Dendritic cell treated with granulocyte-macrophage colony-stimulating factor and Interleukin-4, amounts not matched to agents 40 ng/mL and 50 ng/mL, for 4 days (primary cell): ENCODE measurements at regions not wholly inside any gene's neighbourhood (a gene's known extent, or its start where the extent isn't known, plus 50 kb on each side); places are given as distances from the start of the nearest gene placed in this dataset.

Experiments
- H3K27ac Mint-ChIP-seq: one replicate; pipeline ENCODE4 v1.8.0; 2022; ENCODE audit warnings: mild to moderate bottlenecking, mixed read lengths
- H3K27me3 Mint-ChIP-seq: one replicate; pipeline ENCODE4 v1.8.0; 2022; ENCODE audit warnings: mild to moderate bottlenecking, mixed read lengths
- H3K36me3 Mint-ChIP-seq: one replicate; pipeline ENCODE4 v1.8.0; 2022; ENCODE audit warnings: low read depth, mixed read lengths
- H3K4me1 Mint-ChIP-seq: one replicate; pipeline ENCODE4 v1.8.0; 2022; ENCODE audit warnings: low read depth, mixed read lengths
- H3K4me3 Mint-ChIP-seq: one replicate; pipeline ENCODE4 v1.8.0; 2022; ENCODE audit warnings: mild to moderate bottlenecking, moderate library complexity, mixed read lengths
- H3K9me3 Mint-ChIP-seq: one replicate; pipeline ENCODE4 v1.8.0; 2022; ENCODE audit warnings: mixed read lengths
- intact Hi-C: fragments of 100-400 bp; cut with micrococcal nuclease; formaldehyde crosslinking; loops from one replicate; pipeline ENCODE4 v1.15.0; 2022

DNA sequence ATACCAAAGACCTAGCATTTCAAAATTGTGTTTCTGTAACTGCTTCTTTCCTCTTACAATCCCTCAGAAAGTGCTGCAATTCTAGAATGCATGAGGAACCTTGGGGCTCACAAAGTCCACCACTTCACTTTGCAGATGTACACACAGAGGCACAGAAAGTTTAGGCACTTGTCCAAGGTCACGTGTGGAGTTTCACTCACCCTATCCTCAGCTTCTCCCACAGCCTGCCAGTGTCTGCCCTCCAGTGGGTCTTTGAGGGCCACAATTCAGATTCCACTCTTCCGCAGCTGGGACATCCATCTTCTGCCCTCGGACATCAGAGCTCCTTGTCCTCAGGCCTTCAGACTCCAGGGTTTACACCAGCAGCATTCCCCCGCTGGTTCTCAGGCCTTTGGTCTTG lies 210.5 kb upstream of the SERP2 start:
- Mint-ChIP-seq H3K27ac (no peak overlapping the region), H3K4me1 (peaks cover 6% of the 10 kb centered on the region), H3K9me3 (no peaks in the 10 kb centered on the region), H3K27me3 (peaks cover 27% of the 10 kb centered on the region), H3K36me3 (no peaks in the 10 kb centered on the region), H3K4me3 (no peak overlapping the region)
- intact Hi-C loops = loop anchor here (10.0 kb wide), 1 partner anchor 218 kb away; no protein-coding TSS in a partner anchor

DNA sequence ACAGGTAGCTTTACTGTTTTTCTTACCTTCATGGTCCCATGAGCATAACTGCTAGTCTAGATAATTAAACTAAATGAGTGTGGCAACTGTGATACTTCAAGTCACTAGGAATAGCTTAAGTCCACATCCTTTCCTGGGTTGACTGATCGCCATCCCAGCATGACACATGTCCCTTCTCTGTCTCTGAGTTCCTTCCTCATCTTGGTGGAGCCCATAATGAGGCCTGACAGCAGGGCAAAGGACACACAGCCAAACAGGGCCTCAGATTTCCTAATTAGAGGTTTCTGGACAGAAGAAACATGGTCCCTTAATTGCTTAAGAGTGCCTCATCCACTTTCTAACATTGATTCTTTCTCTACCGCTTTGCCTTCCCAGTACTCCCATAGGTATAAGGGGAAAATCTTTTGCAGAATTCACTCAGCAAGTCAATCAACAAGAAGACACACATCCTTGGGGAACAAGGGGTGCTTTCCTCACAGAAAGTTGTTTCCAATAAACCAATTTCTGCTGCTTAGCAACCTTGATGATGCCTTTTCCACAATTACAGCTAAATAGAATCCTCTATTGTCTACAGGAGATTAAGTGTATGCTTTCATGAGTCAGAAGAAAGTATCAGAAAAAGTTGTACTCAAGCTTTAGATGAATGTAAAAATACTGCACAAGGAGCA lies 208.3 kb upstream of the SERP2 start:
- Mint-ChIP-seq H3K4me1 (peaks cover 6% of the 10 kb centered on the region), H3K27ac (no peak overlapping the region), H3K36me3 (no peaks in the 10 kb centered on the region), H3K9me3 (no peaks in the 10 kb centered on the region), H3K27me3 (peaks cover 16% of the 10 kb centered on the region), H3K4me3 (no peak overlapping the region)
- intact Hi-C loops = loop anchor here (10.0 kb wide), 1 partner anchor 221 kb away; no protein-coding TSS in a partner anchor

DNA sequence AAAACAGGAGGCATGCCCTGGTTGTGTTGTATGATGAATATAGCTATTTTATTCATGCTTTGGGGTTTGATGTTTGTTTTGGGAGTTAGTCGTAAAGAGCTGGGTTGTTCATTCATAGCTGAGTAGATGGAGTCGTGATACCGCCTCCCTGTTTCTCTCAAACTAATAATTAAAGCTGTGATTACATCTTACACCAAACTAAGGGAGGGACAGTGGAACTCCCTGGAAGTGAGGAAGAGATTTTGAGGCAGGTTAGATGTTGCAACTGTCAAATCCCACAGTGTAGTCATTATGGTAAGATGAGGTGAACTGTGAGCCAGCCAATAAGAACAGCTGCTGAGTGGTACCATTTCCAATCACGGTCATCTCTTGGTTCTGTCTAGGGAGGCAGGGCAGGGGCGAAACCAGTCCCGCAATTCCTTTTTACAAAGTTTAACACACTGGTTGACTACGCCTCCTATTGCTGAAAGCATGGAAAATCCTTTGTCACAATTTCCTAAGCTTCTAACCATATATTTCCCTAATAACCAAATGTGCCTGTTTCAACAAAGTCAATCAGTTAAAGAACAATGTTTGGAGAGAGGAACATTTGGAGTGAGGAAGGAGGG lies 207.6 kb upstream of the SERP2 start:
- intact Hi-C loops = loop anchor here (10.0 kb wide), 1 partner anchor 221 kb away; no protein-coding TSS in a partner anchor
- H3K36me3 Mint-ChIP-seq = no peaks in the 10 kb centered on the region

DNA sequence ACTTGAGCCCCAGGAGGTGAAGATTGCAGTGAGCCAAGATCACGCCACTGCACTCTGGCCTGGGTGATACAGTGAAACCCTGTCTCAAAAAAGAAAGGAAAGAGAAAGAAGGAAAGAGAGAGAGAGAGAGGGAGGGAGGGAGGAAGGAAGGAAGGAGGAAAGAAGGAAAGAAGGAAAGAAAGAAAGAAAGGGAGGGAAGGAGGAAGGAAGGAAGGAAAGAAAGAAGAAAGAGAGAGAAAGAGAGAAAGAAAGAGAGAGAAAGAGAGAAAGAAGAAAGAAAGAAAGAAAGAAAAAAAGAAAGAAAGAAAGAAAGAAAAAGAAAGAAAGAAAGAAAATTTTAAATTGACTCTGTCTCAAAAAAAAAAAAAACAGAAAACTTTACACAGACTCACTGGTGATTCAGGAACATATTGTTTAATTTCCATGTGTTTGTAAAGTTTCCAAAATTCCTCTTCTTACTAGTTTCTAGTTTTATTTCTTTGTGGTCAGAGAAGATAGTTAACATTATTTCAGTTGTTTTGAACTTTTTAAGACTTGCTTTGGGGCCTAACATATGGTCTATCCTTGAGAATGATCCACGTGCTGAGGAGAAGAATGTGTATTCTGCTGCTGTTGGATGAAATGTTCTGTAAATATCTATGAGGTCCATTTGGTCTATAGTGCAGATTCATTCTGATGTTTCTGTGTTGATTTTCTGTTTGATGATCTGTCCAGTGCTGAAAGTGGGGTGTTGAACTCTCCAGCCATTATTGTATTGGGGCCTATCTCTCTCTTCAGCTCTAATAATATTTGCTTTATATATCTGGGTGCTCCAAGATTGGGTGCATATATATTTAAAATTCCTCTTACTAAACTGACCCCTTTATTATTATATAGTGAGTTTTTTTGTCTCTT lies 204.4 kb upstream of the SERP2 start:
- no peaks in the 10 kb centered on the region for H3K9me3 Mint-ChIP-seq
- H3K36me3 Mint-ChIP-seq = no peaks in the 10 kb centered on the region
- H3K27ac Mint-ChIP-seq = no peak overlapping the region
- peaks cover 14% of the 10 kb centered on the region for H3K27me3 Mint-ChIP-seq
- H3K4me3 Mint-ChIP-seq = no peak overlapping the region
- intact Hi-C loops = loop anchor here (10.0 kb wide), 1 partner anchor 224 kb away; no protein-coding TSS in a partner anchor
- peaks cover 6% of the 10 kb centered on the region for H3K4me1 Mint-ChIP-seq

More for the DNA sequence above, 207.6 kb upstream of the SERP2 start:
- H3K27ac Mint-ChIP-seq = no peak overlapping the region
- no peaks in the 10 kb centered on the region for H3K9me3 Mint-ChIP-seq
- peaks cover 6% of the 10 kb centered on the region for H3K4me1 Mint-ChIP-seq
- H3K27me3 Mint-ChIP-seq = peaks cover 15% of the 10 kb centered on the region
- no peak overlapping the region for H3K4me3 Mint-ChIP-seq

DNA sequence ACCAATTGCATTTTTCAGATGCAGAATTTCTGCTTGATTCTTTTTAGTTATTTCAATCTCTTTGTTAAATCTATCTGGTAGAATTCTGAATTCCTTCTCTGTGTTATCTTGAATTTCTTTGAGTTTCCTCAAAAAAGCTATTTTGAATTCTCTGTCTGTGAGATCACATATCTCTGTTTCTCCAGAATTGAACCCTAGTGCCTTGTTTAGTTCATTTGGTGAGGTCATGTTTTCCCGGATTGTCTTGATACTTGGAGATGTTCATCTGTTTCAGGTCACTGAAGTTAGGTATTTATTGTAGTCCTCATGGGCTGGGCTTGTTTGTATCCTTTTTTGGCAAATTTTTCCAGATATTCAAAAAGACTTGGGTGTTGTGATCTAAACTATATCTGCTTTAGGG lies 202.9 kb upstream of the SERP2 start:
- intact Hi-C loops = no loop called here
- Mint-ChIP-seq H3K27ac (no peak overlapping the region), H3K4me3 (no peak overlapping the region), H3K27me3 (peaks cover 17% of the 10 kb centered on the region), H3K9me3 (no peaks in the 10 kb centered on the region), H3K4me1 (peaks cover 10% of the 10 kb centered on the region), H3K36me3 (no peaks in the 10 kb centered on the region)

DNA sequence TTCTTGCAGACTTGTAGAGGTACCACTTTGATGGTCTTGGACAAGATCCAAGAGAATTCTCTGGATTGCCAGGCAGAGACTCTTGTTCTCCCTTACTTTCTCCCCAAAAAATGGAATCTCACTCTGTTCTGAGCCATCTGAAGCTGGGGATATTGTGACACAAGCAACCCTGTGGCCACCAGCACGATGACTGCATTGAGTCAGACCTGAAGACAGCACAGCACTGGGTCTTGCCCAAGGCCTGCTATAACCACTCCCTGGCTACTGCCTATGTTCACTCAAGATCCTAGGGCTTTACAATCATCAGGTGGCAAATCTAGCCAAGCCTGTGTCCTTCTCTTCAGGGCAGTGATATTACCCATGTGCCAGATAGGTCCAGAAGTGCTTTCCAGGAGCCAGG lies 202.5 kb upstream of the SERP2 start:
- Mint-ChIP-seq H3K27me3 (peaks cover 20% of the 10 kb centered on the region), H3K4me3 (no peak overlapping the region), H3K36me3 (no peaks in the 10 kb centered on the region), H3K27ac (no peak overlapping the region), H3K9me3 (no peaks in the 10 kb centered on the region), H3K4me1 (peaks cover 10% of the 10 kb centered on the region)
- intact Hi-C loops = no loop called here

DNA sequence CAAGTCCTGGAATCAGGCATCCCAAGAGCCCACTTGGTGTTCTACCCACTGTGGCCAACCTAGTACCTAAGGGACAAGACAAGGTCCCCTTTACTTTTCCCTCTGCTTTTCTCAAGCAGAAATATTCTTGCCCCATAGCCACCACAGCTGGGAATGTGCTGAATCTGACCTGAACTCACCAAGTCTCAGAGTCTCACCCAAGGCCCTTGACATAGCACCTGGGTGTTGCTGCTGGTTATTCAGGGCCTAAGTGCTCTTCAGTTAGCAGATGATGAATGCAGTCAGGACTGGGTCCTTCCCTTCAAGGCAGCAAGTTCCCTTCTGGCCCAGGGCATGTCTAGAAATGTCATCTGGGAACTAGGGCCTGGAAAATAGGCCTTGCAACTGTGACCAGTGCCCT lies 201.8 kb upstream of the SERP2 start:
- Mint-ChIP-seq H3K27ac (no peak overlapping the region), H3K4me1 (peaks cover 10% of the 10 kb centered on the region)

DNA sequence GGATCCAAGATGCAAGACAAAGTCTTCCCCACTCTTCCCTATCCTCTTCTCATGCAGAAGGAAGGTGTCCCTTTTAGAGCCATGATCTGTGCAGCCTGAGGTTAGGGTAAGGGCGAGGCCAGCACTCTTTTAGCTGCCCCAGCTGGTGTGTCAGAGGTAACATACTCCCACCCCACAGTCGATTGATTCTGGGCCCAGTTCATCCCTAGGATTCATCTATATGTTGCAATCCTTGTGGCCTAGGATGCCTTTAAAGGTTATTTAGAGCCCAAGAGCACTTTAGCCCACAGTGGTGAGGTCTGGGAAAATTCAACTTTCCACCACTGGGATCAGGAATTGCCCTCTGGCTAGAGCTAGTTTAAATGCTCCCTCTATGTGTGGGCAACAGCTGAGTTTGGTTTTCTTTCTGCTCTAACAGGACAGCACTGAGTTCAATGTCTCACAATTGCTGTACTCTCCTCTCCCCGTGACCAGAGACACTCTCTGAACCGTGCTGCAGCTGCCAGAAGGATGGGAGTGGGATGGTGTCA lies 201.3 kb upstream of the SERP2 start:
- H3K36me3 Mint-ChIP-seq = no peaks in the 10 kb centered on the region
- no peaks in the 10 kb centered on the region for H3K9me3 Mint-ChIP-seq
- H3K4me1 Mint-ChIP-seq = peaks cover 10% of the 10 kb centered on the region
- H3K27me3 Mint-ChIP-seq = peaks cover 22% of the 10 kb centered on the region
- intact Hi-C loops = no loop called here
- H3K4me3 Mint-ChIP-seq = no peak overlapping the region
- no peak overlapping the region for H3K27ac Mint-ChIP-seq

More for the DNA sequence above, 201.8 kb upstream of the SERP2 start:
- Mint-ChIP-seq H3K36me3 (no peaks in the 10 kb centered on the region), H3K27me3 (peaks cover 22% of the 10 kb centered on the region), H3K9me3 (no peaks in the 10 kb centered on the region), H3K4me3 (no peak overlapping the region)
- intact Hi-C loops = no loop called here

DNA sequence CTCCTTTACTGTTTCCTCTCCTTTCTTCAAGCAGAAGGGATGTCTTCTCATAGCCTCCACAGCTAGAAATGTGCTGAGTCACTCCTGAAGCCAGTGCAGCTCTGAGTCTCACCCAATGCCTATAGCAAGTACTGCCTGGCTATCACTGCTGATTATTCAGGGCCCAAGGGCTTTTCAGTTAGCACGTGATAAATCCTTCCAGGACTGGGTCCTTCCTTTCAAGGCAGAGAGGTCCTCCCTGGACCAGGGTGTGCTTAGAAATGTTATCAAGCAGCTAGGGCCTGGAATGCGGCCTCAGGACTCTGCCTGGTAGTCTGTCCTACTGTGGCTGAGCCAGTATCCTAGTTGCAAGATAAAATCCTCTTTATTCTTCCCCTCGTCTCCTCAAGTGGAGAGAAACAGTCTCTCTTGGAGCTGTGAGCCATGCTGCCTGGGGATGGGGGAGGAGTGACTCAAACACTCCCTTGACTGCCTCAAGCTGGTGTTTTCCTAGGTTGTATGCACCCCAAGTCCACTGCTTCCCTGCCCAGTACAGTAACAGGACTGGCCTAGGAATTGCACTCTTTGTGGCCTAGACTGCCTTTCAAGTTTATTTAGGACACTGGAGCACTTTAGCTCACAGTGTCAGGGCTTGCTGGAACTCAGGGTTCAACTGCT lies 198.7 kb upstream of the SERP2 start:
- Mint-ChIP-seq H3K27me3 (peaks cover 29% of the 10 kb centered on the region), H3K27ac (peak overlapping the region; percentile 18), H3K36me3 (no peaks in the 10 kb centered on the region), H3K4me1 (peaks cover 10% of the 10 kb centered on the region), H3K4me3 (no peak overlapping the region), H3K9me3 (no peaks in the 10 kb centered on the region)
- intact Hi-C loops = no loop called here

DNA sequence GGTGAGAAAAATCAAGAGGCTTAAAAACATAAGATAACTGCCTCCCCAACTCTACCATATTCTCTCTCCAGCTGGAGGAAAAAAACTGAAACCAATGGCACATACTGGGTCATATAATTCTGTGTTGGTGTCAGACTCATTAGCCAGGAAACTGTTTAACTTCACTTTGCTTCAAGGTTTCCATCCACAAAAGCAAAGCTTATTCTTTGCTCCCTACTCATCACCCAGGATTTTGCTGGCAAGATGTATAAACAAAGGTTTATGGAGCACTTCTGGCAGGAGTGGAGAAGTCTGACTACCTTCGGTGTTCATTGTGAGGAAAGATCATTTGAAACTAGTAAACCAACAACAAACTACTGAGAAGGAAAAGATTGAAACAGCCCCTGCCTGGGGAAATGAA lies 197.5 kb upstream of the SERP2 start:
- Mint-ChIP-seq H3K27ac (no peak overlapping the region), H3K27me3 (peaks cover 31% of the 10 kb centered on the region), H3K9me3 (no peaks in the 10 kb centered on the region), H3K36me3 (no peaks in the 10 kb centered on the region), H3K4me1 (peaks cover 10% of the 10 kb centered on the region), H3K4me3 (no peak overlapping the region)
- intact Hi-C loops = no loop called here

DNA sequence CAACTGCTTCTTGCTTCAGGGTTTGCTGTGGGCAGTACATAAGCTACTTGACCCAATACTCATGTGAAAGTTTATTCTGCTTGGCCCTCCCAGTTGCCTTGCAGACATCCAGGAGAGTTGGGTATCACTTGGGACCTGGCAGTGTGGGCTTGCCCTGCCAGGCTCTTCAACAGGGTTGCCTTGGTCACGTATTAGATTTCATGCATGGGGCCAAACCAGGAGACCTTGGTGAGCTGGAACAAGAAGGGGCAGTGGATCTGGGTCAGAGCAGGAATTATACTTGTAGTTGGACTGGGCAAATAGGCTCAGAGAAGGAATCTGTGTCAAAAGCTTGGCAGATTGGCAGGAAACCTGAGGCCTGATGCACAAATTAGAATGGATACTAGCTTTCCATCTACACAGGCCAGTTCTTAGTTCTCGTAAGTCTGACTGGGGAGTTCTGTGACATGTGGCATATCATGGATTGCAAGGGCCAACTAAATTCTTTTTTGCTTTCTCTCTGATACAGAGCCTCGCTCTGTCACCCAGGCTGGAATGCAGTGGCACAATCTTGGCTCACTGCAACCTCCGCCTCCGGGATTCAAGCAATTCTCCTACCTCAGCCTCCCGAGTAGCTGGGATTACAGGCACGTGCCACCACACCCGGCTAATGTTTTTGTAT lies 192.6 kb upstream of the SERP2 start:
- Mint-ChIP-seq H3K4me1 (no peaks in the 10 kb centered on the region), H3K27ac (no peak overlapping the region), H3K36me3 (no peaks in the 10 kb centered on the region), H3K4me3 (no peak overlapping the region), H3K27me3 (peaks cover 24% of the 10 kb centered on the region), H3K9me3 (no peaks in the 10 kb centered on the region)
- intact Hi-C loops = no loop called here

DNA sequence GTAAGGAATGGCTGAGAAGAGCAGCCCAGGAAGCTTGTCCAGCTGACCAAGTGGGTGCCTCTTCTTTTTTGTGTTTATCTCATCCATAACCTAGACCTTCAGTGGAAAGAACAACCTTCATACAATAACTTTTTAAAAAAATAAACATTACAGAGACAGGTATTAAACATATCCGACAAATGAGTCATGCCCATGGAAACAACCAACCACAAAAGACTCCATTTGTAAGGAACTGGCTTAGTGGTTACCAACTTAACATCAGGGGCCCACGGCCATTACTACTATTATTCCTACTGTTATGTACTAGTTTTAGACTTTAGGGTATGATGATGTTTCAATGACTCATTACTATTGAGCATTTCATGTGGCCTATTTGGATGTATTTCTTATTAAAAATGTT lies 191.7 kb upstream of the SERP2 start:
- H3K27ac Mint-ChIP-seq = no peak overlapping the region
- no peaks in the 10 kb centered on the region for H3K36me3 Mint-ChIP-seq
- no peaks in the 10 kb centered on the region for H3K4me1 Mint-ChIP-seq
- intact Hi-C loops = no loop called here
- H3K4me3 Mint-ChIP-seq = no peak overlapping the region
- peaks cover 21% of the 10 kb centered on the region for H3K27me3 Mint-ChIP-seq
- H3K9me3 Mint-ChIP-seq = no peaks in the 10 kb centered on the region

DNA sequence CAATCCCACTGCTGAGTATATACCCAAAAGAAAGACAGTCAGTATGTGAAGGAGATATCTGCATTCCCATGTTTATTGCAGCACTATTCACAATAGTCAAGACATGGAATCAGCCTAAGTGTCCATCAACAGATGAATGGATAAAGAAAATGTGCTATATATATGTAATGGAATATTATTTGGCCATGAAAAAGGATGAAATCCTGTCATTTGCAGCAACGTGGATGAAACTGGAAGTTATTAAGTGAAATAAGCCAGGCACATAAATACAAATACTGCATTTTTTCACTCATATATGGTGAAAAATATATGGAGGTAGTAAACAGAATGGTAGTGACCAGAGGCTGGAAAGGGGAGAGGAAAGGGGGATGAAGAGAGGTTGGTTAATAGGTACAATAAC lies 188.9 kb upstream of the SERP2 start:
- H3K4me3 Mint-ChIP-seq = no peak overlapping the region
- no peaks in the 10 kb centered on the region for H3K9me3 Mint-ChIP-seq
- H3K27ac Mint-ChIP-seq = no peak overlapping the region
- no peaks in the 10 kb centered on the region for H3K36me3 Mint-ChIP-seq
- H3K27me3 Mint-ChIP-seq = peaks cover 21% of the 10 kb centered on the region
- intact Hi-C loops = no loop called here
- no peaks in the 10 kb centered on the region for H3K4me1 Mint-ChIP-seq
